HEK293 (cell line): ENCODE measurements at regions not wholly inside any gene's neighbourhood (a gene's known extent, or its start where the extent isn't known, plus 50 kb on each side); places are given as distances from the start of the nearest gene placed in this dataset.

Experiments used
- CTCF ChIA-PET: fragments of 350-600 bp; formaldehyde crosslinking; extraction: SDS; loops from one replicate; lab custom pipeline; 2021; ENCODE audit warnings: antibody characterized with exemption; lab: Yijun Ruan, JAX
- POLR2A ChIA-PET: fragments of 300-600 bp; formaldehyde crosslinking; extraction: SDS; loops from one replicate; lab custom pipeline; 2020; ENCODE audit warnings: antibody characterized with exemption, inconsistent platforms; lab: Yijun Ruan, JAX
- H3K27ac ChIP-seq: fragments of 200-500 bp; sonication (Bioruptor generic); 2 replicates; pipeline ENCODE4 v1.5.1; 2014; ENCODE audit warnings: low read depth, low read length, control low read depth, inconsistent platforms; ENCODE audit errors: extremely low read depth
- H3K36me3 ChIP-seq, 2 experiments: fragments of 200-500 bp in 1 of 2; sonication (Bioruptor generic) in 1 of 2; 1 replicate in 1 of 2; 2 replicates in 1 of 2; pipeline ENCODE4 v1.5.1; 2014 to 2017; ENCODE audit warnings: inconsistent platforms in 2 of 2, low read length in 2 of 2; ENCODE audit not compliant: control insufficient read depth in 2 of 2, insufficient read depth in 1 of 2
- H3K4me1 ChIP-seq: fragments of 200-500 bp; sonication (Bioruptor generic); 2 replicates; pipeline ENCODE4 v1.5.1; 2014; ENCODE audit warnings: mild to moderate bottlenecking, low read length, inconsistent platforms; ENCODE audit not compliant: control insufficient read depth, insufficient read depth
- H3K4me3 ChIP-seq: 2 replicates; pipeline ENCODE4 v1.5.1; 2011; ENCODE audit warnings: low read depth, mild to moderate bottlenecking, control low read depth, low read length, moderate library complexity
- H3K9me3 ChIP-seq: fragments of 200-500 bp; sonication (Bioruptor generic); 2 replicates; pipeline ENCODE4 v1.5.1; 2014; ENCODE audit warnings: low read depth, low read length, inconsistent platforms; ENCODE audit not compliant: control insufficient read depth, insufficient read depth
- HOXC10 ChIP-seq: sonication (generic); formaldehyde crosslinking; IDR thresholded peaks from 2 replicates; pipeline ENCODE4 v1.8.1; 2023; ENCODE audit warnings: mild to moderate bottlenecking, missing genetic modification reagents
- ZBTB20 ChIP-seq: fragments of 450-650 bp; formaldehyde crosslinking; IDR thresholded peaks from 2 replicates; pipeline ENCODE4 v1.5.1; 2016; ENCODE audit warnings: missing biosample characterization, missing genetic modification characterization
- ZNF157 ChIP-seq: fragments of 450-650 bp; formaldehyde crosslinking; IDR thresholded peaks from 2 replicates; pipeline ENCODE4 v1.5.1; 2016; ENCODE audit warnings: missing biosample characterization, missing genetic modification characterization
- ZNF2 ChIP-seq: fragments of 450-650 bp; formaldehyde crosslinking; IDR thresholded peaks from 2 replicates; pipeline ENCODE4 v1.5.1; 2016; ENCODE audit warnings: missing biosample characterization, missing genetic modification characterization
- ZNF214 ChIP-seq: fragments of 450-650 bp; formaldehyde crosslinking; IDR thresholded peaks from 2 replicates; pipeline ENCODE4 v1.5.1; 2017; ENCODE audit warnings: missing biosample characterization, mild to moderate bottlenecking, missing genetic modification characterization, borderline replicate concordance
- ZNF266 ChIP-seq: fragments of 450-650 bp; formaldehyde crosslinking; IDR thresholded peaks from 2 replicates; pipeline ENCODE4 v1.5.1; 2016; ENCODE audit warnings: missing biosample characterization, missing genetic modification characterization, low read depth
- ZNF404 ChIP-seq: fragments of 450-650 bp; formaldehyde crosslinking; IDR thresholded peaks from 2 replicates; pipeline ENCODE4 v1.5.1; 2017; ENCODE audit warnings: missing biosample characterization, missing genetic modification characterization
- ZNF433 ChIP-seq: fragments of 450-650 bp; formaldehyde crosslinking; IDR thresholded peaks from 2 replicates; pipeline ENCODE4 v1.5.1; 2016; ENCODE audit warnings: missing biosample characterization, missing genetic modification characterization, low read depth
- ZNF596 ChIP-seq: fragments of 450-650 bp; IDR thresholded peaks from 2 replicates; pipeline ENCODE4 v1.5.0; 2018; ENCODE audit warnings: missing biosample characterization, mild to moderate bottlenecking, missing genetic modification characterization, moderate library complexity
- ZNF600 ChIP-seq: fragments of 450-650 bp; formaldehyde crosslinking; IDR thresholded peaks from 2 replicates; pipeline ENCODE4 v1.5.1; 2016; ENCODE audit warnings: missing biosample characterization, missing genetic modification characterization
- ZNF664 ChIP-seq: fragments of 450-650 bp; formaldehyde crosslinking; IDR thresholded peaks from 2 replicates; pipeline ENCODE4 v1.5.1; 2016; ENCODE audit warnings: missing biosample characterization, missing genetic modification characterization
- ZNF701 ChIP-seq: fragments of 450-650 bp; formaldehyde crosslinking; IDR thresholded peaks from 2 replicates; pipeline ENCODE4 v1.5.1; 2016; ENCODE audit warnings: missing biosample characterization, missing genetic modification characterization
- ZNF76 ChIP-seq: fragments of 450-650 bp; formaldehyde crosslinking; IDR thresholded peaks from 2 replicates; pipeline ENCODE4; 2016; ENCODE audit warnings: low read depth, missing biosample characterization, missing genetic modification characterization, borderline replicate concordance
- ZNF776 ChIP-seq: fragments of 450-650 bp; formaldehyde crosslinking; IDR thresholded peaks from 2 replicates; pipeline ENCODE4 v1.5.0; 2017; ENCODE audit warnings: missing biosample characterization, missing genetic modification characterization, borderline replicate concordance
- TF ChIP-seq, protein P1 (sequence below): fragments of 450-650 bp; formaldehyde crosslinking; IDR thresholded peaks from 2 replicates; pipeline ENCODE4 v1.5.1; 2016; ENCODE audit warnings: missing biosample characterization, missing genetic modification characterization, borderline replicate concordance
- TF ChIP-seq, protein P2 (sequence below): fragments of 450-650 bp; formaldehyde crosslinking; IDR thresholded peaks from 2 replicates; pipeline ENCODE4 v1.5.1; 2016; ENCODE audit warnings: missing biosample characterization, missing genetic modification characterization
- TF ChIP-seq, protein P3 (sequence below): fragments of 450-650 bp; formaldehyde crosslinking; IDR thresholded peaks from 2 replicates; pipeline ENCODE4 v1.5.1; 2016; ENCODE audit warnings: missing biosample characterization, missing genetic modification characterization

DNA sequence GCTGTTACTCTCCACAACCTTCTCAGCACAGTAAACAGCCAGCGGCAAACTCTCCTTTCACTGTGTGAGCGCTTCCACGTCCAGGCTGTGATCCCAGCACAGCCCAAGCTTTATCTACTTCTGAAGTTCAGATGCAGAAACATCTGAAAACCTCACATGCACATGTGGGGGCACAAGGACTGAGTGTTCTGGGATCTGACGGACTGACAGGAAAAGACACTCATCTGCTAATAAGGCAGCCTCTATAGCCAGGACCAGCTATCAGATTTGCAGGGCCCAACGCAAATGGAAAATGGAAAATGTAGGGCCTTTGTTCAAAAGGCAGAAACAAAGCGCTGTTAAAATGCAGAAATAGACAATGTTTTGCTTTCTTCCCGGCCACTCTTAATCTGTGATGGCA, 133.8 kb upstream of the ARHGAP28 start:
- Histone ChIP-seq H3K36me3 (no peaks in the 10 kb centered on the region), H3K4me3 (no peak overlapping the region), H3K9me3 (no peaks in the 10 kb centered on the region), H3K27ac (no peak overlapping the region), H3K4me1 (no peaks in the 10 kb centered on the region)
- CTCF ChIA-PET, result no interaction called here
- TF ChIP-seq ZBTB20 (tag by site-specific recombination), result no peak
- TF ChIP-seq, protein P1, sequence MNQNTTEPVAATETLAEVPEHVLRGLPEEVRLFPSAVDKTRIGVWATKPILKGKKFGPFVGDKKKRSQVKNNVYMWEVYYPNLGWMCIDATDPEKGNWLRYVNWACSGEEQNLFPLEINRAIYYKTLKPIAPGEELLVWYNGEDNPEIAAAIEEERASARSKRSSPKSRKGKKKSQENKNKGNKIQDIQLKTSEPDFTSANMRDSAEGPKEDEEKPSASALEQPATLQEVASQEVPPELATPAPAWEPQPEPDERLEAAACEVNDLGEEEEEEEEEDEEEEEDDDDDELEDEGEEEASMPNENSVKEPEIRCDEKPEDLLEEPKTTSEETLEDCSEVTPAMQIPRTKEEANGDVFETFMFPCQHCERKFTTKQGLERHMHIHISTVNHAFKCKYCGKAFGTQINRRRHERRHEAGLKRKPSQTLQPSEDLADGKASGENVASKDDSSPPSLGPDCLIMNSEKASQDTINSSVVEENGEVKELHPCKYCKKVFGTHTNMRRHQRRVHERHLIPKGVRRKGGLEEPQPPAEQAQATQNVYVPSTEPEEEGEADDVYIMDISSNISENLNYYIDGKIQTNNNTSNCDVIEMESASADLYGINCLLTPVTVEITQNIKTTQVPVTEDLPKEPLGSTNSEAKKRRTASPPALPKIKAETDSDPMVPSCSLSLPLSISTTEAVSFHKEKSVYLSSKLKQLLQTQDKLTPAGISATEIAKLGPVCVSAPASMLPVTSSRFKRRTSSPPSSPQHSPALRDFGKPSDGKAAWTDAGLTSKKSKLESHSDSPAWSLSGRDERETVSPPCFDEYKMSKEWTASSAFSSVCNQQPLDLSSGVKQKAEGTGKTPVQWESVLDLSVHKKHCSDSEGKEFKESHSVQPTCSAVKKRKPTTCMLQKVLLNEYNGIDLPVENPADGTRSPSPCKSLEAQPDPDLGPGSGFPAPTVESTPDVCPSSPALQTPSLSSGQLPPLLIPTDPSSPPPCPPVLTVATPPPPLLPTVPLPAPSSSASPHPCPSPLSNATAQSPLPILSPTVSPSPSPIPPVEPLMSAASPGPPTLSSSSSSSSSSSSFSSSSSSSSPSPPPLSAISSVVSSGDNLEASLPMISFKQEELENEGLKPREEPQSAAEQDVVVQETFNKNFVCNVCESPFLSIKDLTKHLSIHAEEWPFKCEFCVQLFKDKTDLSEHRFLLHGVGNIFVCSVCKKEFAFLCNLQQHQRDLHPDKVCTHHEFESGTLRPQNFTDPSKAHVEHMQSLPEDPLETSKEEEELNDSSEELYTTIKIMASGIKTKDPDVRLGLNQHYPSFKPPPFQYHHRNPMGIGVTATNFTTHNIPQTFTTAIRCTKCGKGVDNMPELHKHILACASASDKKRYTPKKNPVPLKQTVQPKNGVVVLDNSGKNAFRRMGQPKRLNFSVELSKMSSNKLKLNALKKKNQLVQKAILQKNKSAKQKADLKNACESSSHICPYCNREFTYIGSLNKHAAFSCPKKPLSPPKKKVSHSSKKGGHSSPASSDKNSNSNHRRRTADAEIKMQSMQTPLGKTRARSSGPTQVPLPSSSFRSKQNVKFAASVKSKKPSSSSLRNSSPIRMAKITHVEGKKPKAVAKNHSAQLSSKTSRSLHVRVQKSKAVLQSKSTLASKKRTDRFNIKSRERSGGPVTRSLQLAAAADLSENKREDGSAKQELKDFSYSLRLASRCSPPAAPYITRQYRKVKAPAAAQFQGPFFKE (tag by site-specific recombination), result no peak
- no peak for TF ChIP-seq ZNF776
- TF ChIP-seq ZNF266 (tag by site-specific recombination), result no peak
- TF ChIP-seq ZNF214, result no peak
- POLR2A ChIA-PET, result no interaction called here

DNA sequence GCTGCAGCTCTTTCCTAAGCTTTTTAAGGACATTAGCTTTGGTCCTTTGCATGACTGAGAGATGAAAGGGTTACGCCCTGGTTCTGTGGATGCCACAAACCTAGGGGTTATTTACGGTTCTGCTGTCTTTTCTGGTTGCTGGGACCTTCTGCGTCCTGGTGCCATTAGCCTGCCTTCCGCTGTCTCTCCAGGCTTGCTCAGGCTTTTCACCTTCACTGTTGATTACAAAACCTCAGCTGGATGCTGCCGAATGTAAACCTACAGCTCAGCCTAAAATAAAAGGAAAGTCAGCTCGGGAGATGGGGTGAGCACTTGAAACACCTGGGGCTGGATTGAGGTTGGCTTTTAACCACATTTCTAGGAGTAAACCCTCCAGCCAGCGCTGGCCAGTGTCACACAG, 130.9 kb upstream of the ARHGAP28 start:
- TF ChIP-seq, protein P2, sequence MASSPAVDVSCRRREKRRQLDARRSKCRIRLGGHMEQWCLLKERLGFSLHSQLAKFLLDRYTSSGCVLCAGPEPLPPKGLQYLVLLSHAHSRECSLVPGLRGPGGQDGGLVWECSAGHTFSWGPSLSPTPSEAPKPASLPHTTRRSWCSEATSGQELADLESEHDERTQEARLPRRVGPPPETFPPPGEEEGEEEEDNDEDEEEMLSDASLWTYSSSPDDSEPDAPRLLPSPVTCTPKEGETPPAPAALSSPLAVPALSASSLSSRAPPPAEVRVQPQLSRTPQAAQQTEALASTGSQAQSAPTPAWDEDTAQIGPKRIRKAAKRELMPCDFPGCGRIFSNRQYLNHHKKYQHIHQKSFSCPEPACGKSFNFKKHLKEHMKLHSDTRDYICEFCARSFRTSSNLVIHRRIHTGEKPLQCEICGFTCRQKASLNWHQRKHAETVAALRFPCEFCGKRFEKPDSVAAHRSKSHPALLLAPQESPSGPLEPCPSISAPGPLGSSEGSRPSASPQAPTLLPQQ (tag by site-specific recombination), result no peak
- TF ChIP-seq, all 188 proteins: peak for 0
- POLR2A ChIA-PET, result no interaction called here
- Histone ChIP-seq H3K4me1 (peaks cover 2% of the 10 kb centered on the region; the same call in 1 of the 2 replicates), H3K27ac (no peak overlapping the region), H3K9me3 (no peaks in the 10 kb centered on the region), H3K36me3 (no peaks in the 10 kb centered on the region), H3K4me3 (no peak overlapping the region)
- CTCF ChIA-PET, result interaction anchor here (1.2 kb wide), 1 partner anchor 274 kb away, joined by 3 read pairs; no protein-coding TSS in a partner anchor

DNA sequence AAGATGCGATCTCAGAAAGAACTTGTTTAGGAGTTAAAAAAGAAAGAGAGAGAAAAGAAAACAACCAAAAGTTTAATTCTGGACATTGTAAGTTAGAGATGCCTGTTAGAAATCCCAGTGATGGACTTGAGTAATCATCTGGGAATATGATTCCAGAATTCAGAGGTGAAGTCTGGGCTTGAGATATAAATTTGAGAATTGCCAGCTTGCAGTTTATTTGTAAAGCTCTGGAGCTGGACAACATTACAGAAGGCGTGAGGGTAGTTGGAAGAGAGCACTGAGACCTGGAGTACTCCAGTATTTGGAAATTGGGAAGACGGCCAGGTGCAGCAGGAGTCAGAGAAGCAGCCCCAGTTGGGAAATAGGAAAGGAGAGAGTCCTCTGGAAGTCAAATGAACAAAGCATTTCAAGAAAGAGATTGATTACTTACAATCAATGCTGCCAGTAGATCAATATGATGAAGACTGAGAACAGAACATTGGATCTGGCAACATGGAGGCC, 128.8 kb upstream of the ARHGAP28 start:
- POLR2A ChIA-PET, result no interaction called here
- Histone ChIP-seq H3K27ac (no peak overlapping the region), H3K36me3 (no peaks in the 10 kb centered on the region), H3K9me3 (no peaks in the 10 kb centered on the region), H3K4me3 (no peak overlapping the region), H3K4me1 (peaks cover 9% of the 10 kb centered on the region)
- TF ChIP-seq ZNF596 (tag by site-specific recombination) (no peak), ZNF76 (tag by site-specific recombination) (no peak), HOXC10 (no peak), ZNF2 (tag by site-specific recombination) (no peak), ZNF600 (tag by site-specific recombination) (no peak)
- CTCF ChIA-PET, result no interaction called here

DNA sequence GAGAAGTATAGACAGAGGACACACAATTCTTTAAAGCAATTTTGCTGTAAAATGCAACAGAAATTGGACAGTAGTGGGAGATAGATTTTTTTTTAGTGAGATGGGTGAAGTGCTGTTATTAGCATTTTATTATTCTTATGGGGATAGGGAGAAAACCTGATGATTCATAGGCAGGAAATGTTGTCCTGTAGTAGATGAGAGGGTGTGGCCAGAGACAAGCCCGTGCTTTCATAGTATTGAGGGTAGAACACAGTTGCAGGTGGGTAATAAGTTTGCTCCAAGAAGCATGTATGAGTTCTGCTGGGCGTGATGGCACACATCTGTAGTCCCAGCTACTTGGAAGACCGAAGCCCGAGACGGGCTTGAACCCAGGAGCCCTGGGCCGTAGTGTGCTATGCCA, 128.3 kb upstream of the ARHGAP28 start:
- peaks cover 12% of the 10 kb centered on the region for H3K4me1 ChIP-seq
- no peak overlapping the region for H3K4me3 ChIP-seq
- POLR2A ChIA-PET, result no interaction called here
- CTCF ChIA-PET, result no interaction called here
- H3K36me3 ChIP-seq, result no peaks in the 10 kb centered on the region
- no peak overlapping the region for H3K27ac ChIP-seq
- no peaks in the 10 kb centered on the region for H3K9me3 ChIP-seq
- no peak for TF ChIP-seq ZNF404 (tag by site-specific recombination)
- TF ChIP-seq ZNF433, result no peak
- no peak for TF ChIP-seq ZNF701 (tag by site-specific recombination)
- TF ChIP-seq, protein P3, sequence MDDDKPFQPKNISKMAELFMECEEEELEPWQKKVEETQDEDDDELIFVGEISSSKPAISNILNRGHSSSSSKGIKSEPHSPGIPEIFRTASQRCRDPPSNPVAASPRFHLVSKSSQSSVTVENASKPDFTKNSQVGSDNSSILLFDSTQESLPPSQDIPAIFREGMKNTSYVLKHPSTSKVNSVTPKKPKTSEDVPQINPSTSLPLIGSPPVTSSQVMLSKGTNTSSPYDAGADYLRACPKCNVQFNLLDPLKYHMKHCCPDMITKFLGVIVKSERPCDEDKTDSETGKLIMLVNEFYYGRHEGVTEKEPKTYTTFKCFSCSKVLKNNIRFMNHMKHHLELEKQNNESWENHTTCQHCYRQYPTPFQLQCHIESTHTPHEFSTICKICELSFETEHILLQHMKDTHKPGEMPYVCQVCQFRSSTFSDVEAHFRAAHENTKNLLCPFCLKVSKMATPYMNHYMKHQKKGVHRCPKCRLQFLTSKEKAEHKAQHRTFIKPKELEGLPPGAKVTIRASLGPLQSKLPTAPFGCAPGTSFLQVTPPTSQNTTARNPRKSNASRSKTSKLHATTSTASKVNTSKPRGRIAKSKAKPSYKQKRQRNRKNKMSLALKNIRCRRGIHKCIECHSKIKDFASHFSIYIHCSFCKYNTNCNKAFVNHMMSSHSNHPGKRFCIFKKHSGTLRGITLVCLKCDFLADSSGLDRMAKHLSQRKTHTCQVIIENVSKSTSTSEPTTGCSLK (tag by site-specific recombination), result no peak
- no peak for TF ChIP-seq ZNF664 (tag by site-specific recombination)
- no peak for TF ChIP-seq ZNF157 (tag by site-specific recombination)
